Type B pancreatic cell (in vitro differentiated cells): ENCODE measurements at regions not wholly inside any gene's neighbourhood (a gene's known extent, or its start where the extent isn't known, plus 50 kb on each side); places are given as distances from the start of the nearest gene placed in this dataset.

ENCODE experiments used
- DNase-seq: peaks from one replicate; pipeline ENCODE4 v3.0.0; 2021; ENCODE audit warnings: mixed read lengths; ENCODE audit not compliant: unreplicated experiment; ENCODE audit errors: extremely low spot score
- H3K27ac Mint-ChIP-seq: 2 replicates; pipeline ENCODE4 v1.8.0; 2021; ENCODE audit warnings: mild to moderate bottlenecking, mixed read lengths
- H3K27me3 Mint-ChIP-seq: 2 replicates; pipeline ENCODE4 v1.8.0; 2021; ENCODE audit warnings: mixed read lengths
- H3K36me3 Mint-ChIP-seq: 2 replicates; pipeline ENCODE4 v1.8.0; 2021; ENCODE audit warnings: mixed read lengths
- H3K4me1 Mint-ChIP-seq: one replicate; pipeline ENCODE4 v1.8.0; 2021; ENCODE audit warnings: mixed read lengths; ENCODE audit not compliant: unreplicated experiment
- H3K4me3 Mint-ChIP-seq: 2 replicates; pipeline ENCODE4 v1.8.0; 2021; ENCODE audit warnings: mild to moderate bottlenecking, mixed read lengths
- H3K9me3 Mint-ChIP-seq: 2 replicates; pipeline ENCODE4 v1.8.0; 2021; ENCODE audit warnings: mixed read lengths
- TF ChIP-seq, protein P1 (sequence below): fragments of 200-600 bp; sonication (generic); conservative IDR thresholded peaks from 2 replicates; pipeline ENCODE4 v1.5.0; 2021; ENCODE audit warnings: antibody characterized with exemption, mild to moderate bottlenecking

DNA sequence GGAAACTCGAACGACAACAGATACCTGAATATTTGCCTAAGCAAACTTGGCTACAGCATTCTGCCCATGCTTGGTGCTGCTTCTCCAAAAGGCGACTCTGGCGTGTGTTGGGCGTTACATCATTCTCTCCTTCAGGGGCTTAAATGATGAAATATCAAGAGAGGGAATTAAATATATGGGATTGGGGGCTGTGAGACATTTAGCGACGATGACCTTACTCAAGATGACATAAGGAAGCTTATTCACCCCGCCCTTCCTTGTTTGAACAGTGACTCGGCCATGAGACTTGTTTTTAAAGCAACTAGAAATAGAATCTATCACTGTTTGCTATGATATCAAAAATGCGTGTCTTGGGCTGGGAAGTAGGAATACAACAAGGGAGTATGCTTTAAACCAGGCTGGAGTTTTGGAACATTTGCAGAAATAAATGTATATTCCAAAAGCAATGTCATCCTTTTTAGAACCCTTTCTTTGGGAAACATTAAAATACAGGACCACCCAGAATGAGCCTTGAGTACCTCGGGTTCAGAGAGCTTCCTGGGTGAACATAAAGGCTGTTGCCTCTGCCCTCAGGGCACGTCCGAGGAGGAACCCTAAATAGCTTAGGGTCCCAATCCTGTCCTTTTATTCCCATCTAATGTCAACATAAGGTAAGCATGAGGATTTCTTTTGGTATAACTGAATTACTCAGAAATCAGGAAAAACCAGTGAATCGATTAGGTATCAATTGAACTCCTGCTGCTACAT lies 123.3 kb upstream of the SLC45A1 start:
- DNase-seq, result no peak
- H3K27me3 Mint-ChIP-seq, result no peaks in the 10 kb centered on the region
- H3K27ac Mint-ChIP-seq, result peak overlapping the region; percentile 94
- H3K4me1 Mint-ChIP-seq, result peaks cover 27% of the 10 kb centered on the region
- H3K36me3 Mint-ChIP-seq, result peaks cover 4% of the 10 kb centered on the region
- H3K9me3 Mint-ChIP-seq, result peaks cover 11% of the 10 kb centered on the region
- TF ChIP-seq, protein P1, sequence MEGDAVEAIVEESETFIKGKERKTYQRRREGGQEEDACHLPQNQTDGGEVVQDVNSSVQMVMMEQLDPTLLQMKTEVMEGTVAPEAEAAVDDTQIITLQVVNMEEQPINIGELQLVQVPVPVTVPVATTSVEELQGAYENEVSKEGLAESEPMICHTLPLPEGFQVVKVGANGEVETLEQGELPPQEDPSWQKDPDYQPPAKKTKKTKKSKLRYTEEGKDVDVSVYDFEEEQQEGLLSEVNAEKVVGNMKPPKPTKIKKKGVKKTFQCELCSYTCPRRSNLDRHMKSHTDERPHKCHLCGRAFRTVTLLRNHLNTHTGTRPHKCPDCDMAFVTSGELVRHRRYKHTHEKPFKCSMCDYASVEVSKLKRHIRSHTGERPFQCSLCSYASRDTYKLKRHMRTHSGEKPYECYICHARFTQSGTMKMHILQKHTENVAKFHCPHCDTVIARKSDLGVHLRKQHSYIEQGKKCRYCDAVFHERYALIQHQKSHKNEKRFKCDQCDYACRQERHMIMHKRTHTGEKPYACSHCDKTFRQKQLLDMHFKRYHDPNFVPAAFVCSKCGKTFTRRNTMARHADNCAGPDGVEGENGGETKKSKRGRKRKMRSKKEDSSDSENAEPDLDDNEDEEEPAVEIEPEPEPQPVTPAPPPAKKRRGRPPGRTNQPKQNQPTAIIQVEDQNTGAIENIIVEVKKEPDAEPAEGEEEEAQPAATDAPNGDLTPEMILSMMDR, result no peak
- H3K4me3 Mint-ChIP-seq, result peak overlapping the region; percentile 12

DNA sequence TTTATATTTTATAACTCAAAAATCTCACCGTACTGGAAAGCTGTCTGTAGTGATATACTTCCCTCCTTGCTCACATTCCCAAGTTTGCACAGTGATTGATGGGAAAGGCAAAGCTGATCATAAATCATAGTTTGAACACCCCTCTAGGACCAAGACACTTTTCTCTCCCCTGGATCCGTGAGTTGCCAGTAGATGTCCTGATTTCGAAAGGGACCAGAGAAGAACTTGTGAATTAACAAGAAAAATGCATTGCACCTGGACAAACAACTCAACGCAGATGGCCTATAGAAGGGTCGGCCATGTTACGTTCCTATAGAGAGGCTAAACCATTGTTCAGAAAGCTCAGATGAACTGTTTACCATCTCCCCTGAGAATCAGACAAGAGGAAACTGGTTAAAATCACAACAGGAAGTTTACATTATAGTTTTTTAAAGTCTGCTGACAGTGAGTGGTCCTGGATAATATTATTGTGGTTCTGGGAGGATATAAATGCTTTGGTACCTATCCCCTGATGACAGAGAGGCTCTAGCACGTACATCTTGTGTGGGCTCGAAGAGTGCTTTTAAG lies 124.0 kb upstream of the SLC45A1 start:
- Mint-ChIP-seq H3K27ac (peak overlapping the region; percentile 94), H3K4me1 (peaks cover 27% of the 10 kb centered on the region), H3K9me3 (peaks cover 11% of the 10 kb centered on the region), H3K36me3 (peaks cover 4% of the 10 kb centered on the region), H3K4me3 (peak overlapping the region; percentile 38), H3K27me3 (no peaks in the 10 kb centered on the region)
- TF ChIP-seq, protein P1, result no peak
- no peak for DNase-seq

DNA sequence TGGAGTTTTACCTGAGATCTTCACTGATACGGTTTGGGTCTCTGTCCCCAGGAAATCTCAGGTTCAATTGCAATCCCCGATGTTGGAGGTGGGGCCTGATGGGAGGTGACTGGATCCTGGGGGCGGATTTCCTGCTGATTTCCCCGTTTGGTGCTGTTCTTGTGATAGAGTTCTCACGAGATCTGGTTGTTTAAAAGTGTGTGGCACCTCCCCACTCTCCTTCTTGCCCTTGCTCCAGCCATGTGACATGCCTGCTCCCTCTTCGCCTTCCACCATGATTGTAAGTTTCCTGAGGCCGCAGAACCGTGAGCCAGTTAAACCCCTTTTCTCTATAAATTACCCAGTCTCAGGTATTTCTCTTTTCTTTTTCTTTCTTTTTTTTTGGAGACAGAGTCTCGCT lies 126.4 kb upstream of the SLC45A1 start:
- H3K4me3 Mint-ChIP-seq, result no peak overlapping the region
- peaks cover 18% of the 10 kb centered on the region for H3K4me1 Mint-ChIP-seq
- peaks cover 4% of the 10 kb centered on the region for H3K36me3 Mint-ChIP-seq
- H3K27ac Mint-ChIP-seq, result no peak overlapping the region
- H3K27me3 Mint-ChIP-seq, result no peaks in the 10 kb centered on the region
- TF ChIP-seq, protein P1, result no peak
- peaks cover 7% of the 10 kb centered on the region for H3K9me3 Mint-ChIP-seq
- DNase-seq, result no peak

DNA sequence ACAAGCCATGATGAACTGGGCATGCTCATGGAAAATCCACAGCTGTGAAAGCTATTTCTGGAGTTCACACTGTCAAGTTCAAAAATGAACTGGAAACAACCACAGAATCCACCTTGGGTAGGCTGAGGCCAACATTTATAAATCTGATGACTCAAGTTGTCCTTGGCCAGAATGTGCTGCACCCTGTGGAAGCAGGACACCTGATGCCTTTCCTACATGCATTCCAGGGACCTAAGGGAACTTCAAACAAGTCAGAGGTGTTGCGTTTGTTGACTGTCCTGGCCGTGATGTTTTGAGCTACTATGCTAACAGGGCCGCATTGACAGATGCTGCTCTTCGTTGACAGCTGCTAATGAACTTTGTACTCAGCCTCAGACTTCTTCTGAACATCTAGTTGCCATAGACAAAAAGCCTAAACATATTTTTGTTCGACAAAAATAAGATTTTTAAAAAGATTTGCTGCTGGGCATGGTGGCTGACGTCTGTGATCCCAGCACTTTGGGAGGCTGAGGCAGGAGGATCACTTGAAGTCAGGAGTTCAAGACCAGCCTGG lies 127.9 kb upstream of the SLC45A1 start:
- H3K9me3 Mint-ChIP-seq, result peaks cover 7% of the 10 kb centered on the region
- H3K27me3 Mint-ChIP-seq, result no peaks in the 10 kb centered on the region
- no peak overlapping the region for H3K27ac Mint-ChIP-seq
- DNase-seq, result no peak
- TF ChIP-seq, protein P1, result no peak
- H3K4me3 Mint-ChIP-seq, result no peak overlapping the region
- H3K36me3 Mint-ChIP-seq, result peaks cover 4% of the 10 kb centered on the region
- H3K4me1 Mint-ChIP-seq, result peaks cover 14% of the 10 kb centered on the region

DNA sequence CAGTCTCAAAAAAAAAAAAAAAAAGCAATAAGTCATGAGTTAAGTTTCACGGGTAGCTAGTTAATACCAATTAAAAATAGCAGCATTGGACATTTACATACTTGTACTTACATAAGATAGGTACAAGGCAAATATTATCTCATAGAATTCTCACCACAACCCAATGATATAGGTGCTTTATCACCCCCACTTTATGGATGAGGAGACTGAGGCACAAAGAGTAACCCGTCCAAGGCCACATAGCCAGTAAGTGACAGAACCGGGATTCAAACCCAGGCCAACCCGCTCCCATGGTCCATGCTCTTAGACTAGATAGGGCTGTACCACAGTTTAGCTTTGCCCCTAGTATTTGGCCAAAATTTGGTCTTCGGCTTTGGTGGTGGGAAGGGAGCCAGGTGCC lies 132.5 kb upstream of the SLC45A1 start:
- DNase-seq, result no peak
- Mint-ChIP-seq H3K4me3 (no peak overlapping the region), H3K27ac (no peak overlapping the region), H3K36me3 (no peaks in the 10 kb centered on the region), H3K27me3 (no peaks in the 10 kb centered on the region), H3K4me1 (no peaks in the 10 kb centered on the region), H3K9me3 (no peaks in the 10 kb centered on the region)
- TF ChIP-seq, protein P1, result no peak
